WI38 (cell line): ENCODE measurements at regions not wholly inside any gene's neighbourhood (a gene's known extent, or its start where the extent isn't known, plus 50 kb on each side); places are given as distances from the start of the nearest gene placed in this dataset.

Experiments used
- H3K4me3 ChIP-seq: 2 replicates; pipeline ENCODE4 v1.5.1; 2011; ENCODE audit warnings: low read depth, mild to moderate bottlenecking, control low read depth, low read length
- TF ChIP-seq, protein P1 (sequence below): IDR thresholded peaks from 2 replicates; pipeline ENCODE4 v1.5.1; 2012; ENCODE audit warnings: low read depth, mild to moderate bottlenecking, control low read depth, low read length

- TF ChIP-seq, protein P1, sequence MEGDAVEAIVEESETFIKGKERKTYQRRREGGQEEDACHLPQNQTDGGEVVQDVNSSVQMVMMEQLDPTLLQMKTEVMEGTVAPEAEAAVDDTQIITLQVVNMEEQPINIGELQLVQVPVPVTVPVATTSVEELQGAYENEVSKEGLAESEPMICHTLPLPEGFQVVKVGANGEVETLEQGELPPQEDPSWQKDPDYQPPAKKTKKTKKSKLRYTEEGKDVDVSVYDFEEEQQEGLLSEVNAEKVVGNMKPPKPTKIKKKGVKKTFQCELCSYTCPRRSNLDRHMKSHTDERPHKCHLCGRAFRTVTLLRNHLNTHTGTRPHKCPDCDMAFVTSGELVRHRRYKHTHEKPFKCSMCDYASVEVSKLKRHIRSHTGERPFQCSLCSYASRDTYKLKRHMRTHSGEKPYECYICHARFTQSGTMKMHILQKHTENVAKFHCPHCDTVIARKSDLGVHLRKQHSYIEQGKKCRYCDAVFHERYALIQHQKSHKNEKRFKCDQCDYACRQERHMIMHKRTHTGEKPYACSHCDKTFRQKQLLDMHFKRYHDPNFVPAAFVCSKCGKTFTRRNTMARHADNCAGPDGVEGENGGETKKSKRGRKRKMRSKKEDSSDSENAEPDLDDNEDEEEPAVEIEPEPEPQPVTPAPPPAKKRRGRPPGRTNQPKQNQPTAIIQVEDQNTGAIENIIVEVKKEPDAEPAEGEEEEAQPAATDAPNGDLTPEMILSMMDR = no peak
These were observed 1384.5 kb upstream of the NUDT12 start for GRCh38 chr5:104947076-104947475.

GRCh38 chr5:104942735-104943134 lies 1380.1 kb upstream of the NUDT12 start:
- no peak overlapping the region for H3K4me3 ChIP-seq
- TF ChIP-seq, protein P1 = no peak

More at GRCh38 chr5:104947076-104947475, 1384.5 kb upstream of the NUDT12 start:
- H3K4me3 ChIP-seq = no peak overlapping the region

- TF ChIP-seq, protein P1 = no peak
- no peak overlapping the region for H3K4me3 ChIP-seq
These were observed 1378.5 kb upstream of the NUDT12 start for GRCh38 chr5:104941030-104941645.

DNA sequence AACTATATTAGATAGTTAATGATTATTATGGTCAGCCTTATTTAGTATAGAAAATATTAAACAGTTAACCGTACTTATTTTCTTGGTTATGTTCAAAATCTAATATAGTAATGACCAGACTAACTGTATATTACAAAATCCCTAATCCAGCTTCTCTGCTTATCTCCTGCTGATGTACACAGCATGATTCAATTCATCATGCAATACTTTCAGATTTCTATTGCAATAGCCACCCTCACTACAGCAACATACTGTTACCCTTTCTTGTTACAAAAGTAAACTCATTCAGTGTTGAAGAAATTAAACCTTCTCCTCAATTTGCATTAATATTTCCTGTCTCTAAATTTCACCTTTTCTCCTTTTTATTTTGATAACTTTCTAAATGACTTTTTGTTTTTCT lies 1375.0 kb upstream of the NUDT12 start:
- H3K4me3 ChIP-seq = no peak overlapping the region
- TF ChIP-seq, protein P1 = no peak

- TF ChIP-seq, protein P1 = no peak
- H3K4me3 ChIP-seq = no peak overlapping the region
These were observed 1369.8 kb upstream of the NUDT12 start for GRCh38 chr5:104932431-104932830.

- TF ChIP-seq, protein P1 = no peak
- no peak overlapping the region for H3K4me3 ChIP-seq
These were observed 1366.4 kb upstream of the NUDT12 start for GRCh38 chr5:104928906-104929520.

DNA sequence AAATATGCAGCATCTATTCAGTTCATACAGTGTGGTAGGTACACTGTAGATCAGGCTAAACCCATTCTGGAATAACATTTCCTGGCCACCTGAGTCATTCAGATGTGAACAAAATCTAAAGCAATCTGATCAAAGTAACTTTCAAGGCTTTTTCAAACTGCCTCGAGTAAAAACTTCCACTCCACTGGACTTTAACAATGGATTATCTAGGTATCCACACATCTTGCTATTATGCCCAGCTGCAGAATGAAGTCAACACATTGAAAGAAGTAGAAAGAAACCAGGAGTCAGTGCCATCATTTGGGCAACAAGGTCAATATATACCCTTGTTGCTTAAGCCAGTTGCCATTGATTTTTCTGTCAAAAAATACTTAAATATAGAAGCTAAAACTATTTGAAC lies 1352.6 kb upstream of the NUDT12 start:
- H3K4me3 ChIP-seq = no peak overlapping the region
- TF ChIP-seq, protein P1 = no peak
